Spinal cord (tissue), 9 donors: ENCODE measurements at regions not wholly inside any gene's neighbourhood (a gene's known extent, or its start where the extent isn't known, plus 50 kb on each side); places are given as distances from the start of the nearest gene placed in this dataset.
A peak's percentile ranks its signal among the peaks of the same experiment; 100 is the strongest.

Experiments used
- DNase-seq, 6 donors: peaks; one replicate each; pipeline versions ENCODE4 v3.0.0 to v3.0.0-alpha.2; 2013 to 2015; ENCODE audit warnings: low spot score in 6 of 6, low read depth in 4 of 6
- H3K27ac ChIP-seq: one replicate; pipeline ENCODE4 v1.5.1; 2013; ENCODE audit warnings: low read depth, low read length, control low read depth
- H3K27me3 ChIP-seq: one replicate; pipeline ENCODE4 v1.6.1; 2013; ENCODE audit warnings: low read length; ENCODE audit not compliant: control insufficient read depth, insufficient read depth
- H3K36me3 ChIP-seq: one replicate; pipeline ENCODE4 v1.6.1; 2013; ENCODE audit warnings: low read length; ENCODE audit not compliant: control insufficient read depth, insufficient read depth
- H3K4me1 ChIP-seq: one replicate; pipeline ENCODE4 v1.6.1; 2013; ENCODE audit warnings: low read length; ENCODE audit not compliant: control insufficient read depth, insufficient read depth
- H3K4me3 ChIP-seq: one replicate; pipeline ENCODE4 v1.5.1; 2013; ENCODE audit warnings: low read depth, low read length, control low read depth
- H3K9me3 ChIP-seq: one replicate; pipeline ENCODE4 v1.6.1; 2013; ENCODE audit warnings: low read length; ENCODE audit not compliant: control insufficient read depth, insufficient read depth
- WGBS: methylation state at CpG from one replicate; pipeline ENCODE4 v1.1.5; 2013; ENCODE audit warnings: missing lambda C conversion rate; ENCODE audit not compliant: insufficient coverage; 5-methylcytosine and 5-hydroxymethylcytosine counted together
- donor health status: healthy.

DNA sequence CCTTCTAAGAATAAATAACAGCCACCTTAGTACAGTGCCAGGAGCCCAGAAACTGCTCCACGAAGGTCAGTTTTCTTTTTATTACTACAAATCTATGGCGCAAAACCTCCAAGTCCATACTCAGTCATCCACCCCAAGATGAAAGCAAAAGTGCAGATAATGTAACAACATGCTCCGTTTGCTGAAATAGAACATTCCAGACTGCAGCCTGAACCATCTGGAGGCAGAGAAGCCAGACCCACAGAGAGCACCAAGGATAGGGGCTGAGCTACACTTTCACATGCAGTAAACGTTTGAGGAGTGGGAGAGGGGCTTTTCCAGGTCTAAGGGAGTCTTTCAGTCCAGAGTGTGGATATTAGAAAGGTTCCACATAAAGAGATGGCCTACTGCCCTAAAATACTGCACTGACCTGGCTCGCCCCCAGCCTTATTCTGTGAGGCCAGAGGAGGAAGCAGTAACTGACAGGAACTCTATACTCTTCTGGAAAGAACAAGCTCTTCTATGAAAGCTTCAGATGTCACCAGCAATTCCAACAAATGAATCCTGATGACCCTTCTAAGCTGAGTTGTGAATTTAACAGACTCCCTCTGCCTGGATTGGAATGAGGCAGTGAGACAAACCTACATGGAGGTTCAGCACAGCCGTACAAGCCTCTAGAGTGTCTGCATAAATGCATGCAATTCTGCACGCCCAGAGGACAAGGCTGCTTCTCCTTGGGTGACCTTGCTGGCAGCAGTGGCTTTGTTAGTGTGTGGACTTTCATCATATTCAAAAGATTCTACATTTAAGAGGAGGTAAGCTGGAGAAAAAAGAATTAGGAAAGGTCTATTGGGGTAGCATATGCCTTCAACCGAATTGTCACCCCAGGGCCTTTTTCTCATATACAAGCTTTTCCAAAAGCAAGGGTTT is 153.9 kb upstream of the EGLN3 start:
- H3K4me3 ChIP-seq: no peak overlapping the region
- H3K9me3 ChIP-seq: no peaks in the 10 kb centered on the region
- WGBS: 79% methylated on average over 4 of the region's 8 CpGs
- no peaks in the 10 kb centered on the region for H3K27me3 ChIP-seq
- no peaks in the 10 kb centered on the region for H3K4me1 ChIP-seq
- H3K36me3 ChIP-seq: no peaks in the 10 kb centered on the region
- DNase-seq: peak in 1 of 6 donors; percentile 10
- no peak overlapping the region for H3K27ac ChIP-seq

- WGBS: 39% methylated on average over 2 of the region's 4 CpGs
- Histone ChIP-seq H3K27me3 (no peaks in the 10 kb centered on the region), H3K27ac (no peak overlapping the region), H3K36me3 (no peaks in the 10 kb centered on the region), H3K4me3 (no peak overlapping the region), H3K4me1 (peaks cover under 1% of the 10 kb centered on the region), H3K9me3 (no peaks in the 10 kb centered on the region)
- DNase-seq: no peak
Observed at GRCh38 chr14:34103176-34103575, 152.3 kb upstream of the EGLN3 start.

- no peak overlapping the region for H3K4me3 ChIP-seq
- 65% methylated on average over 4 of the region's 5 CpGs for WGBS
- no peaks in the 10 kb centered on the region for H3K36me3 ChIP-seq
- no peaks in the 10 kb centered on the region for H3K9me3 ChIP-seq
- H3K27ac ChIP-seq: no peak overlapping the region
- H3K27me3 ChIP-seq: no peaks in the 10 kb centered on the region
- peaks cover 8% of the 10 kb centered on the region for H3K4me1 ChIP-seq
- DNase-seq: no peak
Observed at GRCh38 chr14:34099635-34100034, 148.8 kb upstream of the EGLN3 start.

DNA sequence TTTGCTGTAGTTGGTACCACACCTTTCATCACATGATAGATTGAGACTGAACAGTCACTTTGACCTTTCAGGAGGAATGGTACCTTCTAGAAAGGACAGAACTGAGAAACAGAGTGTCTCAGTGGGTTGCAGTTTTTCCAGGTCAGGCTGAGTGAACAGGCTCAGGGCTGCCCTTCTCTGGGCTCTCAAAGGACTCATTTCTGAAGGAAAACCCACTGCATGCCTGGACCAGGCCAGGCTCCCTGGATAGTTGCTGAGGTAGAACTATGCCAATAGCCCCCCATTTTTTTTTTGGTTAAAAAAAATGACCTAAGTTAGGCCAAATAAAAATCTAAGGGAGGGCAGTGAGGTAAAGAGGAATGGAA is 148.1 kb upstream of the EGLN3 start:
- no peak overlapping the region for H3K27ac ChIP-seq
- H3K4me3 ChIP-seq: no peak overlapping the region
- H3K9me3 ChIP-seq: no peaks in the 10 kb centered on the region
- H3K27me3 ChIP-seq: no peaks in the 10 kb centered on the region
- H3K36me3 ChIP-seq: no peaks in the 10 kb centered on the region
- peaks cover 8% of the 10 kb centered on the region for H3K4me1 ChIP-seq
- DNase-seq: no peak

GRCh38 chr14:34098045-34098984 is 147.4 kb upstream of the EGLN3 start:
- H3K4me3 ChIP-seq: no peak overlapping the region
- H3K36me3 ChIP-seq: no peaks in the 10 kb centered on the region
- no peaks in the 10 kb centered on the region for H3K9me3 ChIP-seq
- 43% methylated on average over 5 of the region's 8 CpGs for WGBS
- H3K27ac ChIP-seq: peak overlapping the region; percentile 18
- peaks cover 8% of the 10 kb centered on the region for H3K4me1 ChIP-seq
- peak in 4 of 6 donors; percentile 46 to 87 (median 64) for DNase-seq
- H3K27me3 ChIP-seq: no peaks in the 10 kb centered on the region

DNA sequence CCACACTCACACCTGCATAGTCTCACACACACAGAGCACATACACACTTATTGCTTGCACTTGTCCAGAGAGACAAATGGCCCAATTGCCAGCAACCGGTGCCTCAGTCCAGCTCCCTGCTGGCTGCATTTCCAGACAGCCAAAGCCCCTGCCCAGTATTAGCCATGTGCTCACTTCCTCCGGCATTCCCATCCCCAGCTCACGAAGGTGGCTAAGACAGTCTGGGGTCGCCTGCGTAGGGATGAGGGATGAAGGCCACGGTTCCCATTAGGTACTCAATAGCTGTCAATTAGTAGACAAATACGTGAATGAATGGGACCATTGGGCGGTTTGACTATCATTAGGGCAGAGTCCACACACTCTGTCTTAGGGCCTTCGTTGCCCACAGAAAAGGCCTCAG is 146.8 kb upstream of the EGLN3 start:
- DNase-seq: peak in 1 of 6 donors; percentile 17
- Histone ChIP-seq H3K4me3 (no peak overlapping the region), H3K27me3 (no peaks in the 10 kb centered on the region), H3K4me1 (peaks cover 8% of the 10 kb centered on the region), H3K27ac (no peak overlapping the region), H3K36me3 (no peaks in the 10 kb centered on the region), H3K9me3 (no peaks in the 10 kb centered on the region)
- 72% methylated on average over 8 of the region's 9 CpGs for WGBS

DNA sequence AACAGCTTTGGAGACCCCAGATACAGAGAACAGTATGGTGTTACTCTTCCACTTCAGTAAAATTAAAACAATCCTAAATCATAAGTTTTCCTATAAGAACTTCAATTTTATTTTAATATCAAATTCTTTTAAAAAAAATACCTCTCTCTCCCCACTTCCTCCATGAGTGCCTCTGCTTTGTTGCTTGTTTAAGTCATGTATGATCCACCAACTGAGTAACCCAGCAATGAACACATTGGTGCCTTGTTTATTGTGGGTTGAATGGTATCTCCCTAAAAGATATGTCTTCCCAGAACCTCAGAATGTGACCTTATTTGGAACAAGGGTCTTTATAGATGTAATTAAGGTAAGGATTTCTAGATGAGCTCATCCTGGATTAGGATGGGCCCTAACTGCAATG is 143.5 kb upstream of the EGLN3 start:
- Histone ChIP-seq H3K9me3 (no peaks in the 10 kb centered on the region), H3K4me1 (peaks cover 8% of the 10 kb centered on the region), H3K27me3 (no peaks in the 10 kb centered on the region), H3K27ac (no peak overlapping the region), H3K36me3 (no peaks in the 10 kb centered on the region), H3K4me3 (no peak overlapping the region)
- no peak for DNase-seq

DNA sequence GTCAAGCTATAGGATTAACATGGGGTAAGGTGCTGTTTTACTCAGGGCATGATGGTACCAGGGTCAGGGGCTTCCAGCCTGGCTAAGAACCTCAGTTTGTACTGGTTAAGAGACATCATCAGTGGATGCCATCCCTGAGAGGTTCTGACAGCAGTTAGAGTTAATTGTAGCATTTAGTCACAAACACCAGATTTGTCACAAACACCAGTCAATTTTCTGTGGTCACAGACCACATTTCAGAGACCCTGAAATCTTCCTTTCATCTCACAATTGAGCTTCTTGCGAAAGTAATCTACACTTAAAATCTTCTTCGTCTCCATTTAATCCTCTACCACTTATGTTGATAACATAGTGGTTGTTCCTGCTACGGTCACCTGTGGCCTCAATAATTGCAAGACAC is 143.0 kb upstream of the EGLN3 start:
- 100% methylated on average over 2 of the region's 3 CpGs for WGBS

DNA sequence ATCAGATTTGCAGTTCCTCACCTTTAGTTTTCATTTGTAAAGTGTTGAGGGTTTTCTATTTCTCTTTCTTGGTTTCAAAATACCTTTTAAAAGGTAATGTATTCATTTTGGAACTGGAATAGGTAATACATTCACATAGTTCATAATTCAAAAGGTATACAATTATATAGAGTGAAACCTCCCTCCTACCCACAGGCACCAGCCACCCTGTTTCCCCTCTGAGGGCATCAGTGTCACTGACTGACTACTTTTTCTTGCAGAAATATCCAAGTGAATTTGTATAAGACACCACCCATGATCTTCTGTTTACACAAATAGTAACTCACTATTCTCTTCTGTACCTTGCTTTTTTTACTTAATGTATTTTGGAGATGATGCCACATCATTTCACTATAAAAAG is 139.6 kb upstream of the EGLN3 start:
- Histone ChIP-seq H3K27me3 (no peaks in the 10 kb centered on the region), H3K27ac (no peak overlapping the region), H3K4me3 (no peak overlapping the region), H3K9me3 (no peaks in the 10 kb centered on the region), H3K36me3 (no peaks in the 10 kb centered on the region), H3K4me1 (no peaks in the 10 kb centered on the region)
- DNase-seq: no peak

More for the DNA sequence above, 143.0 kb upstream of the EGLN3 start:
- Histone ChIP-seq H3K27ac (no peak overlapping the region), H3K27me3 (no peaks in the 10 kb centered on the region), H3K9me3 (no peaks in the 10 kb centered on the region), H3K4me3 (no peak overlapping the region), H3K4me1 (peaks cover 8% of the 10 kb centered on the region), H3K36me3 (no peaks in the 10 kb centered on the region)
- no peak for DNase-seq
